IMR-90 (cell line): ENCODE measurements at regions not wholly inside any gene's neighbourhood (a gene's known extent, or its start where the extent isn't known, plus 50 kb on each side); places are given as distances from the start of the nearest gene placed in this dataset.

Experiments used
- ATAC-seq: fragments of 200-7000 bp; cut with Tn5 transposase; 2 replicates; pipeline ENCODE4 v1.9.1; 2020; ENCODE audit warnings: low read depth, mild to moderate bottlenecking, moderate library complexity
- BruUV-seq: library from RNA; stranded (reverse); fragments of 400-500 nt; replicated peaks from 2 replicates; lab custom pipeline; 2021; lab: Mats Ljungman, UMichigan
- CTCF ChIA-PET: fragments of 300-600 bp; formaldehyde crosslinking; extraction: SDS; loops from one replicate; lab custom pipeline; 2021; ENCODE audit warnings: antibody characterized with exemption; lab: Yijun Ruan, JAX
- POLR2A ChIA-PET: fragments of 300-600 bp; sonication (Branson Sonifier 250); formaldehyde crosslinking; loops from one replicate; lab custom pipeline; 2022; ENCODE audit warnings: antibody characterized with exemption; ENCODE audit not compliant: unreplicated experiment; lab: Charles Lee
- DNase-seq: peaks from one replicate; pipeline ENCODE4 v3.0.0; 2013
- H2AFZ ChIP-seq: replicated peaks from 2 replicates; pipeline ENCODE3; 2013; ENCODE audit warnings: low read length, mild to moderate bottlenecking; ENCODE audit not compliant: poor library complexity
- H2AK5ac ChIP-seq: 2 replicates; pipeline ENCODE4 v1.6.1; 2013; ENCODE audit warnings: low read depth, low read length, inconsistent platforms
- H2AK9ac ChIP-seq: replicated peaks from 2 replicates; pipeline ENCODE3; 2013; ENCODE audit warnings: mild to moderate bottlenecking, low read depth, low read length, moderate library complexity; ENCODE audit not compliant: poor library complexity
- H2BK120ac ChIP-seq: 2 replicates; pipeline ENCODE4 v1.6.1; 2013; ENCODE audit warnings: low read depth, low read length, inconsistent platforms
- H2BK15ac ChIP-seq: 3 replicates; pipeline ENCODE4 v1.6.1; 2013; ENCODE audit warnings: low read depth, low read length, inconsistent platforms
- H2BK20ac ChIP-seq: 2 replicates; pipeline ENCODE4 v1.6.1; 2013; ENCODE audit warnings: low read depth, mild to moderate bottlenecking, inconsistent platforms, low read length, moderate library complexity
- H2BK5ac ChIP-seq: 2 replicates; pipeline ENCODE4 v1.6.1; 2013; ENCODE audit warnings: mild to moderate bottlenecking, low read depth, low read length, inconsistent platforms; ENCODE audit not compliant: poor library complexity, severe bottlenecking
- H3K14ac ChIP-seq: replicated peaks from 2 replicates; pipeline ENCODE4 v1.6.1; 2013; ENCODE audit warnings: low read depth, low read length, inconsistent platforms
- H3K18ac ChIP-seq: 2 replicates; pipeline ENCODE4 v1.6.1; 2013; ENCODE audit warnings: low read depth, low read length, control low read depth
- H3K23ac ChIP-seq: 2 replicates; pipeline ENCODE4 v1.6.1; 2013; ENCODE audit warnings: low read depth, low read length, inconsistent platforms
- H3K27ac ChIP-seq: 2 replicates; pipeline ENCODE4 v1.5.1; 2013; ENCODE audit warnings: mild to moderate bottlenecking, control low read depth, low read length; ENCODE audit not compliant: insufficient read depth
- H3K27me3 ChIP-seq: 2 replicates; pipeline ENCODE4 v1.6.1; 2013; ENCODE audit warnings: low read length; ENCODE audit not compliant: control insufficient read depth, insufficient read depth
- H3K36me3 ChIP-seq: 2 replicates; pipeline ENCODE4 v1.6.1; 2013; ENCODE audit warnings: low read length, mixed read lengths; ENCODE audit not compliant: control insufficient read depth, insufficient read depth
- H3K4ac ChIP-seq: 2 replicates; pipeline ENCODE4 v1.6.1; 2013; ENCODE audit warnings: low read depth, low read length, inconsistent platforms
- H3K4me1 ChIP-seq: 2 replicates; pipeline ENCODE4 v1.6.1; 2013; ENCODE audit warnings: low read length, mixed read lengths; ENCODE audit not compliant: control insufficient read depth, insufficient read depth
- H3K4me2 ChIP-seq: 2 replicates; pipeline ENCODE4 v1.6.1; 2013; ENCODE audit warnings: low read depth, mild to moderate bottlenecking, control low read depth, low read length, moderate library complexity
- H3K4me3 ChIP-seq: 2 replicates; pipeline ENCODE4 v1.5.1; 2013; ENCODE audit warnings: low read depth, mild to moderate bottlenecking, control low read depth, low read length, moderate library complexity; ENCODE audit not compliant: insufficient read depth
- H3K56ac ChIP-seq: 2 replicates; pipeline ENCODE4 v1.6.1; 2013; ENCODE audit warnings: low read length, inconsistent platforms; ENCODE audit not compliant: insufficient read depth; ENCODE audit errors: extremely low read depth
- H3K79me1 ChIP-seq, 2 experiments: 2 replicates each; pipeline ENCODE4 v1.6.1; 2013; ENCODE audit warnings: low read length in 2 of 2, inconsistent platforms in 1 of 2, low read depth in 1 of 2
- H3K9ac ChIP-seq: 2 replicates; pipeline ENCODE4 v1.6.1; 2013; ENCODE audit warnings: low read depth, low read length, control low read depth
- H3K9me1 ChIP-seq: 2 replicates; pipeline ENCODE4 v1.6.1; 2013; ENCODE audit warnings: low read length, inconsistent platforms; ENCODE audit not compliant: insufficient read depth
- H3K9me3 ChIP-seq: 2 replicates; pipeline ENCODE4 v1.6.1; 2013; ENCODE audit warnings: low read length; ENCODE audit not compliant: control insufficient read depth, insufficient read depth
- H4K20me1 ChIP-seq: 2 replicates; pipeline ENCODE4 v1.6.1; 2013; ENCODE audit warnings: low read length, inconsistent platforms; ENCODE audit not compliant: insufficient read depth
- H4K5ac ChIP-seq: 2 replicates; pipeline ENCODE4 v1.6.1; 2013; ENCODE audit warnings: mild to moderate bottlenecking, low read depth, low read length, control low read depth
- H4K8ac ChIP-seq, 2 experiments: 2 replicates each; pipeline ENCODE4 v1.6.1; 2013; ENCODE audit warnings: low read depth in 2 of 2, low read length in 2 of 2, control low read depth in 1 of 2, inconsistent platforms in 1 of 2
- H4K91ac ChIP-seq: 2 replicates; pipeline ENCODE4 v1.6.1; 2013; ENCODE audit warnings: low read depth, low read length, inconsistent platforms; ENCODE audit not compliant: insufficient read depth
- BHLHE40 ChIP-seq: fragments of 150-350 bp; IDR thresholded peaks from 2 replicates; pipeline ENCODE4 v1.6.1; 2016; ENCODE audit warnings: mild to moderate bottlenecking, low read depth, low read length
- CEBPB ChIP-seq: IDR thresholded peaks from 2 replicates; pipeline ENCODE4 v1.6.1; 2012; ENCODE audit warnings: low read depth, low read length, improper control_type of control experiment
- CHD1 ChIP-seq: IDR thresholded peaks from 2 replicates; pipeline ENCODE4 v1.6.1; 2012; ENCODE audit warnings: low read depth, low read length, improper control_type of control experiment
- CTCF ChIP-seq: conservative IDR thresholded peaks from 2 replicates; pipeline ENCODE4 v1.5.1; 2012; ENCODE audit warnings: mild to moderate bottlenecking, low read depth, low read length, improper control_type of control experiment
- ELK1 ChIP-seq: fragments of 150-350 bp; IDR thresholded peaks from 2 replicates; pipeline ENCODE4 v1.6.1; 2016; ENCODE audit warnings: low read depth, mild to moderate bottlenecking, low read length, moderate library complexity, borderline replicate concordance
- FOS ChIP-seq: fragments of 150-350 bp; IDR thresholded peaks from 2 replicates; pipeline ENCODE4 v1.6.1; 2016; ENCODE audit warnings: low read depth, low read length
- MAFK ChIP-seq: IDR thresholded peaks from 2 replicates; pipeline ENCODE4 v1.6.1; 2012; ENCODE audit warnings: low read depth, low read length, improper control_type of control experiment
- MAZ ChIP-seq: IDR thresholded peaks from 2 replicates; pipeline ENCODE4 v1.6.1; 2012; ENCODE audit warnings: low read depth, mild to moderate bottlenecking, low read length, improper control_type of control experiment, moderate library complexity, borderline replicate concordance
- MXI1 ChIP-seq: IDR thresholded peaks from 2 replicates; pipeline ENCODE4 v1.6.1; 2012; ENCODE audit warnings: low read depth, mild to moderate bottlenecking, low read length, moderate library complexity, borderline replicate concordance
- NFE2L2 ChIP-seq: fragments of 150-350 bp; IDR thresholded peaks from 2 replicates; pipeline ENCODE4 v1.6.1; 2016; ENCODE audit warnings: low read depth, mild to moderate bottlenecking, low read length
- RAD21 ChIP-seq: IDR thresholded peaks from 2 replicates; pipeline ENCODE4 v1.6.1; 2012; ENCODE audit warnings: low read length, improper control_type of control experiment
- RCOR1 ChIP-seq: IDR thresholded peaks from 2 replicates; pipeline ENCODE4 v1.6.1; 2012; ENCODE audit warnings: mild to moderate bottlenecking, low read length, improper control_type of control experiment; ENCODE audit not compliant: insufficient replicate concordance
- RFX5 ChIP-seq: IDR thresholded peaks from 2 replicates; pipeline ENCODE4 v1.8.0; 2012; ENCODE audit warnings: low read depth, mild to moderate bottlenecking, low read length, moderate library complexity
- SMC3 ChIP-seq: fragments of 150-350 bp; IDR thresholded peaks from 2 replicates; pipeline ENCODE4 v1.6.1; 2016; ENCODE audit warnings: low read depth, mild to moderate bottlenecking, antibody characterized with exemption, low read length, moderate library complexity
- WGBS, 2 experiments: methylation state at CpG; one replicate each; pipeline versions ENCODE4 v1.1.5 to v1.1.7; 2013; ENCODE audit warnings: missing lambda C conversion rate in 2 of 2; ENCODE audit not compliant: insufficient read length in 1 of 2; ENCODE audit errors: extremely low coverage in 2 of 2; 5-methylcytosine and 5-hydroxymethylcytosine counted together
- dilution Hi-C: fragments of 300-500 bp; cut with HindIII; formaldehyde crosslinking; loops from one replicate; pipeline ENCODE4 v1.14.3; 2018; ENCODE audit warnings: low sequenced_read_pairs; ENCODE audit not compliant: unreplicated experiment
- in situ Hi-C: fragments of 300-500 bp; cut with MboI; formaldehyde crosslinking; loops from 3 replicates; pipeline ENCODE4 v1.14.3; 2019; ENCODE audit warnings: low sequenced_read_pairs, inconsistent platforms, mixed read lengths
- intact Hi-C: fragments of 100-400 bp; cut with micrococcal nuclease; formaldehyde crosslinking; loops from 2 replicates; pipeline ENCODE4 v1.10.0; 2022

- dilution Hi-C loops, result loop anchor here (25.0 kb wide), 1 partner anchor 560 kb away; no protein-coding TSS in a partner anchor
These were observed 201.3 kb downstream of the REEP3 start for GRCh38 chr10:63722537-63722936.

More at GRCh38 chr10:63722537-63722936, 201.3 kb downstream of the REEP3 start:
- no peak overlapping the region for H3K4me2 ChIP-seq
- no peak overlapping the region for H2BK15ac ChIP-seq
- H3K56ac ChIP-seq, result no peak overlapping the region
- H3K23ac ChIP-seq, result no peak overlapping the region
- H3K4me3 ChIP-seq, result no peak overlapping the region
- H3K4me1 ChIP-seq, result no peaks in the 10 kb centered on the region
- no peak overlapping the region for H3K18ac ChIP-seq
- no TSS peak for BruUV-seq
- H3K79me1 ChIP-seq, result no peaks in the 10 kb centered on the region
- CTCF ChIA-PET, result interaction anchor here (0.6 to 1.1 kb wide), 2 partner anchors 556 to 1085 kb away, joined by 3 to 6 read pairs; no protein-coding TSS in a partner anchor
- no peak overlapping the region for H4K5ac ChIP-seq
- TF ChIP-seq CHD1 (no peak), MXI1 (no peak), ELK1 (no peak), RFX5 (no peak), MAFK (no peak), BHLHE40 (no peak), MAZ (no peak), RAD21 (no peak), SMC3 (no peak), CEBPB (no peak), RCOR1 (no peak), NFE2L2 (no peak), CTCF (no peak), FOS (no peak)
- H2BK120ac ChIP-seq, result no peak overlapping the region
- H4K8ac ChIP-seq, result no peak overlapping the region
- peak; percentile 70 for ATAC-seq
- H2BK5ac ChIP-seq, result no peak overlapping the region
- POLR2A ChIA-PET, result no interaction called here
- no peak overlapping the region for H3K4ac ChIP-seq
- no peaks in the 10 kb centered on the region for H4K20me1 ChIP-seq
- H2AK5ac ChIP-seq, result no peak overlapping the region
- no peak overlapping the region for H3K9ac ChIP-seq
- H3K27ac ChIP-seq, result no peak overlapping the region
- H3K14ac ChIP-seq, result no peak overlapping the region
- peaks cover 7% of the 10 kb centered on the region for H3K27me3 ChIP-seq
- H2BK20ac ChIP-seq, result no peak overlapping the region
- H2AK9ac ChIP-seq, result no peak overlapping the region
- intact Hi-C loops, result no loop called here
- 40% methylated on average over 1 of the region's 5 CpGs; no CpG with 5 or more reads in 1 of the 2 experiments for WGBS, 2 experiments
- H3K9me1 ChIP-seq, result 0 out of 2 replicates have a peak, but pooled peaks cover 3% of the 10 kb centered on the region
- H3K36me3 ChIP-seq, result no peaks in the 10 kb centered on the region
- H4K91ac ChIP-seq, result no peak overlapping the region
- DNase-seq, result peak; percentile 64
- no peaks in the 10 kb centered on the region for H3K9me3 ChIP-seq
- H2AFZ ChIP-seq, result peak overlapping the region; percentile 62
- in situ Hi-C loops, result loop anchor here (5.0 kb wide), 1 partner anchor 555 kb away; no protein-coding TSS in a partner anchor
